WERI-Rb-1 (cell line): ENCODE measurements at regions not wholly inside any gene's neighbourhood (a gene's known extent, or its start where the extent isn't known, plus 50 kb on each side); places are given as distances from the start of the nearest gene placed in this dataset.
A peak's percentile ranks its signal among the peaks of the same experiment; 100 is the strongest.

Experiments used
- DNase-seq: peaks from one replicate; pipeline ENCODE4 v3.0.0-alpha.2; 2020
- H3K27ac ChIP-seq: fragments of 250-450 bp; sonication (Bioruptor Pico); 2 replicates; pipeline ENCODE4 v1.5.1; 2020; ENCODE audit warnings: mild to moderate bottlenecking, moderate library complexity
- H3K27me3 ChIP-seq: fragments of 250-450 bp; sonication (Bioruptor Pico); 2 replicates; pipeline ENCODE4 v1.5.1; 2021; ENCODE audit warnings: mild to moderate bottlenecking, low read depth, moderate library complexity; ENCODE audit not compliant: insufficient read depth, severe bottlenecking
- H3K36me3 ChIP-seq: fragments of 250-450 bp; sonication (Bioruptor Pico); 2 replicates; pipeline ENCODE4 v1.5.1; 2020; ENCODE audit warnings: mild to moderate bottlenecking, moderate library complexity
- H3K4me3 ChIP-seq: 2 replicates; pipeline ENCODE4 v1.5.1; 2011; ENCODE audit warnings: low read depth, mild to moderate bottlenecking, control low read depth, low read length
- H3K9me3 ChIP-seq: fragments of 250-450 bp; sonication (Bioruptor Pico); 2 replicates; pipeline ENCODE4 v1.5.1; 2021; ENCODE audit warnings: mild to moderate bottlenecking, moderate library complexity; ENCODE audit not compliant: severe bottlenecking
- CTCF ChIP-seq: IDR thresholded peaks from 2 replicates; pipeline ENCODE4 v1.5.1; 2011; ENCODE audit warnings: low read depth, mild to moderate bottlenecking, control low read depth, inconsistent platforms, low read length

- H3K9me3 ChIP-seq = no peaks in the 10 kb centered on the region
- H3K36me3 ChIP-seq = no peaks in the 10 kb centered on the region
- peak; percentile 66 for DNase-seq
- H3K27me3 ChIP-seq = no peaks in the 10 kb centered on the region
- TF ChIP-seq CTCF = peak; percentile 89
- H3K4me3 ChIP-seq = no peak overlapping the region
- no peak overlapping the region for H3K27ac ChIP-seq
Measured at GRCh38 chr3:159804726-159805410, 183.8 kb upstream of the IL12A start.

- Histone ChIP-seq H3K9me3 (no peaks in the 10 kb centered on the region), H3K27me3 (no peaks in the 10 kb centered on the region), H3K4me3 (no peak overlapping the region), H3K36me3 (no peaks in the 10 kb centered on the region), H3K27ac (no peak overlapping the region)
- TF ChIP-seq CTCF = no peak
- DNase-seq = no peak
Measured at GRCh38 chr3:159805411-159805772, 183.2 kb upstream of the IL12A start.

- TF ChIP-seq CTCF = no peak
- no peak overlapping the region for H3K4me3 ChIP-seq
- DNase-seq = no peak
- H3K27me3 ChIP-seq = no peaks in the 10 kb centered on the region
- H3K36me3 ChIP-seq = no peaks in the 10 kb centered on the region
- H3K9me3 ChIP-seq = no peaks in the 10 kb centered on the region
- no peak overlapping the region for H3K27ac ChIP-seq
Measured at GRCh38 chr3:159806412-159806811, 182.2 kb upstream of the IL12A start.

- Histone ChIP-seq H3K4me3 (no peak overlapping the region), H3K27ac (no peak overlapping the region), H3K27me3 (no peaks in the 10 kb centered on the region), H3K9me3 (no peaks in the 10 kb centered on the region), H3K36me3 (no peaks in the 10 kb centered on the region)
- no peak for TF ChIP-seq CTCF
- no peak for DNase-seq
Measured at GRCh38 chr3:159807137-159808040, 181.2 kb upstream of the IL12A start.

GRCh38 chr3:159813822-159814531 is 174.7 kb upstream of the IL12A start:
- no peaks in the 10 kb centered on the region for H3K27me3 ChIP-seq
- no peaks in the 10 kb centered on the region for H3K9me3 ChIP-seq
- no peaks in the 10 kb centered on the region for H3K36me3 ChIP-seq
- no peak overlapping the region for H3K4me3 ChIP-seq
- H3K27ac ChIP-seq = no peak overlapping the region
- DNase-seq = no peak
- no peak for TF ChIP-seq CTCF
